ENCODE measurements at regions not wholly inside any gene's neighbourhood (a gene's known extent, or its start where the extent isn't known, plus 50 kb on each side); places are given as distances from the start of the nearest gene placed in this dataset.

- TF ChIP-seq EZH2 (IDR thresholded peaks at IDR 0.05; ENCODE audit: insufficient read depth, low read length): no peak
- TF ChIP-seq CTCF (IDR thresholded peaks at IDR 0.05; ENCODE audit: insufficient read depth, low read depth, low read length): no peak
These were observed 136.8 kb upstream of the TCF21 start for GRCh38 chr6:133752129-133752528.
